HG03378 (cell line): ENCODE measurements at regions not wholly inside any gene's neighbourhood (a gene's known extent, or its start where the extent isn't known, plus 50 kb on each side); places are given as distances from the start of the nearest gene placed in this dataset.

Experiments
- ATAC-seq: cut with Tn5 transposase; IDR thresholded peaks from one replicate; pipeline ENCODE4 v1.9.1; 2021; ENCODE audit warnings: mild to moderate bottlenecking, moderate library complexity; ENCODE audit not compliant: unreplicated experiment

DNA sequence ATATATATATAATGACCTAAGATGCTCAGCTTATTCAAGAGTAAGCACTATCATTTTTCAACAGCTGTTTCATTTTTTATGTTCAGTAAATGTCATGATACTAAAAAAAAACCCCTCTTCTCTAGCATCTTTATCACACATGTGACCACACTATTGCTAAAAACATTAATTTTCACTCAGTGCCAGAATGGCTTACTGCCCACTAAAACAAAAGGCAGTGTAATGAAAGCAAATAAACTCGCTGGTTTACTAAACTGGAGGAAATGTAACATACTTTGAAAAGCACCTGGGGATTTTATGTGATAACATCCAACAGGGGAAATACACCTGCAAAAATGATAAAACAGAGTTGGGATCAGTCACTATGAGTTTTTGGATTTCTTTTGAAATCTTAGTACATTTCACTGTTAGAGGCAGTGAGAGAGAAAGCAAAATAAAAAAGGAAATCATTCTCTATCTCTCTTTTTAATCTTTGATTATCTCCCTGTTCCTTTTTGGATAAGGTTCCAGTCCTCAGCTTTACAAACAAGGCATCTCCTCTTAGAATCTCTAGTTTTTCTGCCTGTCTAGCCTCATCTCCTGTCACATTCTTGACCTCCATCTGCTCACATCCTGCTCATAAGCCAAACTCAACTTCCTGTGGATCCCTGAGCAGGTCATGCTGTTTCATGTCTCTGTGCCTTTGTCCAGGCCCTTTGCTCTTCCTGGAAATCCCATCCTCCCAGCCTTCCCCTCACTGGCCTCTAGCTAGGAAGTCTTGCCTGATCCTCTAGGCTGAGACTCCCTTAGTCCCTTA, 338.0 kb downstream of the MAN2A1 start:
- peak; percentile 45 for ATAC-seq

DNA sequence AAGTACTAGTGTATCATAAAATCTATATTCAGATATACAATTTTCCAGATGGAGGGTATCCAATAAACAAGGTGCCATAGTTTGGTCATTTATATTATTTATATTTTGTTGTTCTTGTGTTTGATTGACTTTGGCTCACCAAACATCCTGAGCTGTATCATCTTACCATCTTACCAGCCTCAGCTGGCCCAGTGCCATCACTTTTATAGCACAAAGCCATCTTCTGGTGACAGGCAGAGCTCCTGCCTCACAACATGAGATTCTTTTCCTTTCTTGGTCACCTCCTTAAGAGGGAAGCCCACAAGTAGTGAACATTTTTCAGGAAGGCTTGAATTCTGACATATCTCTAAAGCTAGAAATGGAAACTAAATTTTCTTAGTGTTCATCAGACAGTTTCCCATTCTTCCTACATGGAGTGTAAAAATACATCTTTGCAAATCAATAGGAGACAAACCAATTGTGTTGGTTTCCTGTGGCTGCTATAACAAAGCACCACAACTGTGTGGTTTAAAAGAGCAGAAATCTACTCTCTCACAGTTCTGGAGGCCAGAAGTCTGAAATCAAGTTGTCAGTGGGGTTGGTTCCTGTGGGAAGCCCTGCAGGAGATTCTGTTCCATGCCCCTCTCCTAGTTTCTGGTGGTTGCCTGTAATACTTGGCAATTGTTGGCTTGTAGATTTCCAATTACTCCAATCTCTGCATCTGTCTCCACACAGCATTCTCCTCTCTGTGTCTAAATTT, 341.8 kb downstream of the MAN2A1 start:
- ATAC-seq: no peak

DNA sequence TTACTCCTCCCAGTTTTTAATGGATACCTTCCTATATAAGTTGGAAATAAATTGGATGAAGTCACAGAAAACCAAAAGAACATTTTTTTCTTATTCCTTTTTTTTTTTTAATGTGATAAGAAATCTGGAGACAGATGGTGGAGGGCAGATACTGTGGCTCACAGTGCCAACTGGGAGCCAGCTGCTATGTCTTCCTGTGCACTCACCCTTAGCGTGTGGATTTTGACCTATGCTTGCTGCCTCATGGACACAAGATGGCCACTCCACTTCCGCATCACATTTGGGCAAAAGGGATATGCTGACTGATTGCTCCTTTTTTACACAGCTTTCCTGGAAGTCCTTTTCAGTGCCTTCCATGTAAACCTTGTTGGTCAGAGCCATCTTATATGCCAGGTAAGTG, 342.6 kb downstream of the MAN2A1 start:
- no peak for ATAC-seq

DNA sequence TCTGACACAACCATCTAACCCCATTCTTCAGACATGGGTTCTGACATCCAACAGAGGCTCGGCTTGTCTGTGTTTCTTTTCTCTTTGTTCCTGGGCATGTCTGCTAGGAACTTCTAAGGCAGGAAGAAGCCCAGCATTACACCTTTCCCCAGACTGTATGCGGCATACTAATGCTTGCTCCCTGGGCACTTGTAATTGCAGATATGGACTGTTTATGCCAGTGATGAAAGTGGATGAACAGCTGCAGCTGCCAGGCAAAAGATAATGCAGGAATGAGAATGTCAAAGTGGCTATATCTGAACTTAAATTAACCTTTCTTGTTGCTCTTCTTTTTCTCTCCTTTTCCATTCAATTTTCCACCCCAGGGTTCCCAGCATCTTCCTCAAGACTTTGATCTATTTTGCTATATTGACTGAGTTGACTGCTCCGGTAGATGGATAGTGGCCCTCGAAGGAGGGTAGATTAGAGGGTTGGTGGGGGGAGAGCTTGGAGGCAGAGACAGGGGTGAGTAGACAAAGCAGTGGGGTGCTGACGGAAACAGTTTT, 344.4 kb downstream of the MAN2A1 start:
- no peak for ATAC-seq

DNA sequence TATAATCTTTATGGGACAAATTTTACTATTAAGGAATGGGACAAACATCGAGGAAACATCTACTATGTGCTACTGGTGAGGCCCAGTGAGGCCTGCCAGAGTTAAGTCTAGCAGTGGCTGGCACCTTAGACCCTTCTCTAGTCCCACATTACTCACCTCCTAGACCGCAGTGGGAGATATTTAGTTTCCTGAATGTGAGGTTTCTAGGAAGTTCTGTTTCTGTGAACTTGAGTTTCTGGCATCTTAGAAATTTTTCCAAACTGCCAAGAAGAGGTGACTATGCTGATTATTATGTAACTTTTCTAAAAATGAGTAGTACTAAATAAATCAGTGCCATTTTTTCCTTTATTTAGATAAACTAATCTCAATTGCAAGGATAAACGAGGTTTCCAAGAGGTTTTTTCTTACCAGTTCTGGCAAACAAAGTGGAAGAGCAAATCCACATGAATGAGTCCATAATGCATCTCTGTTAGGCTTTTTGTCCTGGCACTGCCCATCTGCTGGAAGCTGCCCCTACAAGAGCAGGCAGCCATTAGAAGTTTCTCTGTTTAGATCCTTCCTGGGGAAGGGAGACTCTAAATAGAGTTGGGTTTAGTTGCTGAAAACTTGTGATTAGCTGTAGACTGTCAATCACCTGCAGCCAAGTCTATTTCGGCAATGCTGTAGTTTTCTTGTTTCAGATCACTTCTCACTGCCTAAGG, 348.7 kb downstream of the MAN2A1 start:
- ATAC-seq: no peak

DNA sequence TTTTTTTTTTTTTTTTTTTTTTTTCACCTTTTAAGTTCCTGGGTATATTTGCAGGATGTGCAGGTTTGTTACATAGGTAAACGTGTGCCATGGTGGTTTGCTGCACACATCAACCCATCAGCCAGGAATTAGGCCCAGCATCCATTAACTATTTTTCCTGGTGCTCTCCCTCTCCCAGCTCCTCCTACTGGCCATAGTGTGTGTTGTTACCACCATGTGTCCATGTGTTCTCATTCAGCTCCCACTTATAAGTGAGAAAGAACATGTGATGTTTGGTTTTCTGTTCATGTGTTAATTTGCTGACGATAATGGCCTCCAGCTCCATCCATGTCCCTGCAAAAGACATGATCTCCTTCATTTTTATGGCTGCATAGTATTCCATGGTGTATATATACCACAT, 350.5 kb downstream of the MAN2A1 start:
- no peak for ATAC-seq

DNA sequence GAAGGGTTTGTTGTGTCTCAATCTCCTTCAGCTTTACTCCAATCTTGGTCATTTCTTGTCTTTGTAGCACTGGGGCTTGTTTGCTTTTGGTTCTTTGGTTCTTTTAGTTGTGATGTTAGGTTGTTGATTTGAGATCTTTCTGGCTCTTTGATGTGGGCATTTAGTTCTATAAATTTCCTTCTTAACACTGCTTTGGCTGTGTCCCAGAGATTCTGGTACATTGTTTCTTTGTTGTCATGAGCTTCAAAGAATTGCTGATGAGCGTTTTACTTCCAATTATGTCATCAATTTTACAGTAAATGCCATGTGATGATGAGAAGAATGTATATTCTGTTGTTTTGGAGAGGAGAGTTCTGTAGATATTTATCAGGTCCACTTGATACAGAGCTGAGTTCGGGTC, 353.3 kb downstream of the MAN2A1 start:
- no peak for ATAC-seq

DNA sequence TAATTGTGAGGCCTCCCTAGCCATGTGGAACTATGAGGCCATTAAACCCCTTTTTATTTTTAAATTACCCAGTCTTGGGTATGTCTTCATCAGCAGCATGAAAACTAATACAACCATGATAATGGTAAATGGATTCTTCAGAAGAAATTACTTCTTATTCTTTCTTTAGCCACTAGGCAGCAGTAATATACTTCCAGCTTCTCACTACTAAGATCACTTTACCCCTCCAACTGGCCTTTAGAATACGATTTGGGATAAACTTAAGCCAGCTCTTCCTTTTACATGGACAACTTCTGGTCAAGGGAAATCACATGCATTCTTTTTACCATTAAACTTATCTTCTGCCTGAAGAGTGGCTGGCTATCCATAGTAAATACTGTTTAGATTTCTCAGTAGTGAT, 355.4 kb downstream of the MAN2A1 start:
- ATAC-seq: no peak

DNA sequence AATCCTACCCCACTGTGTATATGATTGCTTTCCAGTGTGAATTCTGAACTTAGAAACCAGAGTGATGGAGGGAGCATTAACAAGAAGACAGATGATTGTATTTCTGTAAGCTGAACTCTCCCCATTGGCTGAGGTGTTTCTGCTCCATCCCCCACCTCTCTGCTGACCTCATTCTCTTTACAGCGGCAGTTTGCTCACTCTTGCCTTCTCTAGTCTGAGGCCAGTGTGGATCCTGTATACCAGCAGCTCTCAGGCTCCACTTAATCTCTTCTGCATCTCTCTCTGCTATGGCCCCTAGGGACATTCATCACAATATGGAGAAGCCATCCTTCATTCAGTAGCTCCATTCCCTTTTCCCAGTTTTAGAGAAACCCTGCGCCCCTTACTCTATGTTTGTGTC, 358.8 kb downstream of the MAN2A1 start:
- ATAC-seq: no peak

DNA sequence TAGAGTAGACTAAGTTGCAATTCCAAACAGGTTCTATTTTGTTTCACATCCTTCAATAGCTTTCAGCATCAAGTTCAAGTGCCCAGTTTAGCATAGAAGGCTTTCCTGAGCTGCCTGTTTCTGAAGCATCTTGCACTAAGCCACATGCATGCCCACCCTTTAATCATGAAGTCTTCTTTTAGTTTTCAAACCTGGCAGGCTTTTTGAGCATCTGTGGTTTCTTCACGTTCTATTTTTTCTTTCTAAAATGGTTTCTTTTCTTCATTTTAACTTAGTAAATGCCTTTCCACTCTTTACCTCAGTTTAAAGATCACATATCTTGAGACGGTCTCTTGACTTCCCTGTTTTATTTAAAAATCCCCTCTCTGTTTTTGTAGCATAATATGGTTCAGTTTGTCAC, 360.1 kb downstream of the MAN2A1 start:
- no peak for ATAC-seq

DNA sequence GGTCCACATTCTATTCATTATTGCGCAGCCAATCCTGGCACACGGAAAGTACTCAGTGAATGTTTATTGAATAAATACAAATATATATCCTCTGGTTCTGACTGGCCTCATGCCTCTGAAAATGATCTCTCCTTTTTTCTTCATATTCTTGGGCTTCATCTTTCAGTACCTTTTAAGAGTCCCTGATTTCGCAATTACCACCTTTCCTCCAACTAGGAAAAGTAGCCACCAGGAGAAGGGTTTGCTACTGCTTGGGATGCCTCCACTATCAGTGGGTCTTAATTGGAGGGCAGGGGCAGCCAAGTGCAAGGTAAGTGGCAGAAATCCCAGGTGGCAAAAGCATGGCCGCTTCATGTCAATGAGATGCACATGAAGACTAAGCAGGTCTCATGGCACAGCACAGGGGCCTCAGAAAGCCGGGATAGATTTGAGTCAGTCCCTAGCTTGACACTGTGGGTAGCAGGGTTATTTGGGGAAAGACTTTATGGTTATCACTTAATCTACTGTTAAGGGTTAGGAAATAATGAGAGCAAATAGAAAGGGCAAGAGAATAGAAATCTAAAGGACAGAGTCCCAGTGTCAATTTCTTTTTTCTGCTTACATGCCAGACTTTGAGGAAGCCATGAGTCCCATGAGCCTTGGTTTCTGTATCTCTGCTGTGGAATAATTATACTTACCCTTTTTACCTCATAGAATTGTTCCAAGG, 361.1 kb downstream of the MAN2A1 start:
- ATAC-seq: no peak

DNA sequence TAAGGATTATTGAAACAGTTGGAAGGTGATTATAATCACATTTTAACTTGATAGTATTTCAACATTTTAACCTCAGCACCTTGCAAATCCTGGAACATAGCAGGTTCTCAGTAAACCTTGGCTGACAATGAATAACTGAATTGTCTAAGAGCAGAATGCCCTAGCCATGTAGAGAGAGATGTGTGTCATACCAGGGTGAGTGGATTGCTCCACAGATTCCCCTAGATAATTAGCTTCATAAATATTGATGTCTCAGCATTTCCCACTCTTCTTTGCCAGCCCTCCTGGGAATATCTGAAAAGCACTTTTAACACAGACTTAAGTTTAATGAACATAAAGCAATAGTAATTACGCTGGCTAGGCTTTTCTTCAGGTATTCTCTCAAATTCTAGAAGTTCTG, 363.5 kb downstream of the MAN2A1 start:
- no peak for ATAC-seq

DNA sequence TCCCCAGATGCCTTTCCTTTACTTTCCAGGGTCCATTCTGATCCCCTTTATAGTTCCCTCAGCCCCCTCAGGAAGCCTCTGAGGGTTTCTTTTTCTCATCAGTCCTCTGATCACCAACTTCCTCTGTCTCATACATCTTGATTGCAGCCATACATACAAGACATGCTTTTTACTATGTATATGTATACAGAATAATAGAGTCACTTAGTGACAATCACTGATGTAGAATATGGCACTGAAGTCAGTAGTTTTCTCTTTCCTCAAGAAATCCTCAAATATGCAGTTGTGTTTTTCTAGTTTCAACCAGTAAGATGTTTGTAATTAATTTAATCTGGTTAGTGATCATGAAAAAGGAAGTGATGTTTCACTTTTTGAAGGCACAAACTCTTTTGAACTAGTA, 364.1 kb downstream of the MAN2A1 start:
- ATAC-seq: peak; percentile 26

DNA sequence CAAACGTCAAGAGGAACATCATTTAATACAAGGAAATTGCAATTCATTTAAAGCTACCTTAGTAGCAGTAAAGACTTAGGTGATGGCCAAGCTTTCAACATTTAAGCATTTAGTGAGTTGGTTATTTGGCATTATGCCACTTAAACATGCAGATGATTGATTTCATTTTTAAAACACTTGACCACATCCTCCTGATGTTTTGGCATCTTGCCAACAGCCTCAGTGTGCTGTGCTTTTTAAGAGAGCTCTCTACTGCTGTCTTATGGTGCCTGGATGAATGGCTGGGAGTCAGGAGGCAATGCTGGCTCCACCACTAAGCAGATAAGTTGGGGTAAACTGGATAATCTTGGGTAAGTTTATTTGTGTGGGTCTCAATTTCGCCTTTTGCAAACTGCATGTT, 364.5 kb downstream of the MAN2A1 start:
- ATAC-seq: peak; percentile 93

DNA sequence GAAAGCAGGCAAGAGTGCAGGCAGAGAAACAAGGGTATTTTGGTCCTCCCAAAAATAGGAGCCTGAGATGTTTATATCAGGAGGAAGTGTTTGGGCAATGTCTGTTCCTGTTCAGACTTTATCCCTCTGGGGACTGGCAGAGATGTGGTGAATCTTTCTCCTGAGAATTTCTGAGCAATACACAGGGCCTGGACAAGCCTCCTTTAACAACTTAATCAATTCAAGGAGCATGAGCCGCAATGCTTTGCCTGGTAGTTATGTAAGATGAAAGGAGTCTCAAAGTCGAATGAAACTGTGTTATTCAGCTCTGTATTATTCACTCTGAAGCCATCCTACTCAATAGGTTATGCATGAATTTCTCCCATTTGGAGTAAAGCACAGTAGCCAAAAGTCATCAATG, 365.6 kb downstream of the MAN2A1 start:
- no peak for ATAC-seq

DNA sequence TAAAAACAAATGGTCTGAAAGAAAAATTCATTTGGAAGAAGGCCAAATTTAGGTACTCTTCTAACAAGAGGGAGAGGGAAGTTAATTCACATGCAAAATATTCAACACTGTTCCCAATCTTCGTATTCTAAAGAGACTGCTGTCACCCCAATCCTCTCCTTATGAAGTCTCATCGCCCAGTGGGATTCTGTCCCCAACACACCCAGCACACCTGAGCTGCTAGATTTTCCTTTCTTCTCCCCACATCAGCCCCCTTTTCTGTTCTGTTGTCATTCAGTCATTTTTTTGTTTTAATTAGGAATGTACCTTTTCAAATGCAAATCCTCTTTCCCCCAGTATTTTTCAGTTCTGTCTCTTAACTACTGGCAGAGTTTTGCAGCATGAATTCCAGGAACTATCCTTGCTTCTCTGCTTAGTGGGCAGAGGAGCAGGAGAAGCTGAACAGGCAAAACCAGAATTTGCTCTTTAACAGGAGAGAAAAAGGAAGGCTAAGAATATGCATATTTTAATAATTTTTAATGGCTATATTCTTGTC, 366.9 kb downstream of the MAN2A1 start:
- no peak for ATAC-seq

DNA sequence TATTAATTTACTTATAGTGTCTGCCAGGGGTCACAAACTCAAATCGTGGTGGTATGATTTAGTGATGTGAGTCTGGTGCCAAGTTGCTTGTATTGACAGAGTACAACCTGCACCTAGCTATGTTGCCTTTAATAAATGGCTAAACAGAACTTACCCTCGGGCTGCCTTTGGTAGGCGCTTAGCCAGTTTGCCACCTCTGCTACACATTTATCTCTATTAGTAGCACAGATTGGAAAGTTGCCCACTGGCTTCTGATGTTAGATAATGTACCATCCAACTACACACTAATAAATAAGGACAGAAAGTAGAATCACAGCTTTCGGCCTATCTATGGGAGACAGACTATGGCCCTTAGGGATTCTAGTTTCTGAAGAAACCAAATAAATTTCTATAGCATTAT, 368.4 kb downstream of the MAN2A1 start:
- no peak for ATAC-seq

DNA sequence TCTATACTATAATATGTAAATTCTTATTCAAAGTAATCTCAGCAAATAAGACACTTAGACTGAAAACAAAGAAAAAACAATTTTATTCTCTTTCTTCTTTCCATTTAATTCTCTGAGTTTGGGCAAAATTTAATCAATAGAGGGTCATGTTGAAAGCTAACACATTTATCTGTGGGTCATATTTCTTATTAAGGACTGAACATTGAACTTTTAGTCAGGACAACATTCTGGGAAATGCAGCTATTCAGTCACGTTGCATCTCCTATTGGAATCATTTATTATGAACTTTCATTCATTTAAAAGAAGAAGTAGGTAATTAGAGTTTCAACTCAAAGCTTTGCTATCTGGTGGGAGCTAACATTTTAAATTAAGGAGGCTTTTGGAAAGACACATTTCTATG, 372.5 kb downstream of the MAN2A1 start:
- no peak for ATAC-seq

DNA sequence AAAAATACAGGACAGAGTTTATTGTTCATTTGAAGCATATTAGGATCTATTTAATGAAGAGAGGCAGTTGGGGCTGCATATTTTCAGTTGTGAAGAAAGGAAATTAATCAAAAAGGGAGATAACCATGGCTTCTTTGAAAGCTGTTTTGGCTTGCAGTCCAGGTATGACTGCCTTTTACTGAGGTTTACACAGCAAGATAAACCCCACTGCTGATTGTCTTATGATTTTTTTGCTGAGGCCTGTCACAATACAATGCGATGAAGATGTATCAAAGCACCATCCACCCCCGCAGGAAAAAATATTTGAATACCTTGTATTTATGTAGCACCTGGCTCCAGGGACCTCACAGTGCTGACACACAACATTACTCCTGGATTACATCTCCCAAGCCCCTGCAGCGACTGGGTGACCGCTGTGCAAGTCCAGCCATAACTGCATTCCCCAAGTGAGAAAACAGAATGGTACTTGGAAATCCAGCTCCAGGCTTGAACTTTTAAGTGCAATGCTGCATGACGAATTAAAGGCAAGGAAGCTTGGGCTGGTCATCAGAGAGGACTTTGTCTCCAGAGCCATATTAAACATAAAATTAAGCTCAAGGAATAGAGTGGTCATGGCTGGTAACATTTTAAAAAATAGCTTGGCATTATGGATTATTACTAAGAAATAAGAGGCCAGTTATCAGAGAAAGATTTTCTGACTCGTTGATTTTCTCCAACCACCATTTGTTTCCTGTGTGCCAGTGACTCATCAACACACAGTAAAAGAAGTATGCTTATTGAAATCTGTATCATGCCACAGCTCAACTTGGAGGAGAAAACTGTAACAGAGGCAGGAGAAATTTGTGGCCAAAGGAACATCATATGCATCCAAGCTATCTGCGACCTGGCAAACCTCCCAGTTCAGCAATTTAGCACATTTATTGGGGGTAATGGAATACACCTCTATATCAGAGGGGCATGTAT, 374.2 kb downstream of the MAN2A1 start:
- no peak for ATAC-seq
